Endothelial cell of umbilical vein (primary cell): ENCODE measurements at regions not wholly inside any gene's neighbourhood (a gene's known extent, or its start where the extent isn't known, plus 50 kb on each side); places are given as distances from the start of the nearest gene placed in this dataset.

ENCODE experiments used
- BruUV-seq: library from RNA; stranded (reverse); fragments of 400-500 nt; replicated peaks from 2 replicates; lab custom pipeline; 2021; lab: Mats Ljungman, UMichigan
- CTCF ChIA-PET: fragments of 300-600, 350-600 bp; sonication (Branson Sonifier 250); formaldehyde crosslinking; loops from one replicate; lab custom pipeline; 2021; ENCODE audit warnings: antibody characterized with exemption, inconsistent platforms; lab: Charles Lee
- POLR2A ChIA-PET: fragments of 300-600, 350-600 bp; sonication (Branson Sonifier 250); formaldehyde crosslinking; loops from one replicate; lab custom pipeline; 2021; ENCODE audit warnings: antibody characterized with exemption, inconsistent platforms; lab: Charles Lee
- DNase-seq: peaks from one replicate; pipeline ENCODE4 v3.0.0-alpha.2; 2011; ENCODE audit warnings: low read depth, low spot score
- FAIRE-seq: peaks from 2 replicates; lab custom pipeline; 2011; peaks lifted over from hg19 to GRCh38; lab: Jason Lieb, UNC
- H2AFZ ChIP-seq: 2 replicates; pipeline ENCODE4 v1.6.0; 2012; ENCODE audit warnings: low read depth, low read length, control low read depth, inconsistent platforms
- H3K27ac ChIP-seq: 2 replicates; pipeline ENCODE4 v1.5.1; 2011; ENCODE audit warnings: low read depth, mild to moderate bottlenecking, control low read depth, low read length, moderate library complexity; ENCODE audit not compliant: insufficient read depth
- H3K27me3 ChIP-seq, 2 experiments: 2 replicates each; pipeline versions ENCODE4 v1.6.0 to v1.6.1; 2011; ENCODE audit warnings: low read length in 2 of 2, mixed read lengths in 1 of 2; ENCODE audit not compliant: control insufficient read depth in 2 of 2, insufficient read depth in 2 of 2
- H3K36me3 ChIP-seq, 2 experiments: 2 replicates in 1 of 2; 3 replicates in 1 of 2; pipeline ENCODE4 v1.5.1; 2011; ENCODE audit warnings: low read length in 2 of 2, mild to moderate bottlenecking in 1 of 2, moderate library complexity in 1 of 2; ENCODE audit not compliant: control insufficient read depth in 2 of 2, insufficient read depth in 2 of 2; ENCODE audit errors: extremely low read depth in 1 of 2
- H3K4me1 ChIP-seq: 3 replicates; pipeline ENCODE4 v1.5.1; 2011; ENCODE audit warnings: mild to moderate bottlenecking, low read length; ENCODE audit not compliant: control insufficient read depth, insufficient read depth; ENCODE audit errors: extremely low read depth
- H3K4me2 ChIP-seq: 2 replicates; pipeline ENCODE4 v1.6.1; 2011; ENCODE audit warnings: low read length, control low read depth, mixed read lengths; ENCODE audit not compliant: insufficient read depth
- H3K4me3 ChIP-seq, 3 experiments: fragments of 200-600 bp in 1 of 3; sonication (generic), shearing (Covaris generic) in 1 of 3; replicated peaks in 1 of 3; 2 replicates each; pipeline ENCODE4 v1.5.1; 2011 to 2016; ENCODE audit warnings: control low read depth in 3 of 3, low read length in 3 of 3, mild to moderate bottlenecking in 2 of 3, inconsistent platforms in 1 of 3, low read depth in 1 of 3, moderate library complexity in 1 of 3; ENCODE audit not compliant: insufficient read depth in 1 of 3
- H3K79me2 ChIP-seq: 2 replicates; pipeline ENCODE4 v1.6.0; 2012; ENCODE audit warnings: low read length, inconsistent platforms; ENCODE audit not compliant: control insufficient read depth, insufficient read depth
- H3K9ac ChIP-seq: replicated peaks from 2 replicates; pipeline ENCODE3; 2011; ENCODE audit warnings: low read length, control low read depth; ENCODE audit not compliant: insufficient read depth; ENCODE audit errors: extremely low read depth
- H3K9me1 ChIP-seq: replicated peaks from 3 replicates; pipeline ENCODE4 v1.6.0; 2011; ENCODE audit warnings: mild to moderate bottlenecking, low read length; ENCODE audit not compliant: control insufficient read depth, insufficient read depth; ENCODE audit errors: extremely low read depth
- H3K9me3 ChIP-seq: replicated peaks from 2 replicates; pipeline ENCODE4 v1.5.1; 2012; ENCODE audit warnings: low read length, inconsistent platforms; ENCODE audit not compliant: control insufficient read depth, insufficient read depth
- H4K20me1 ChIP-seq: replicated peaks from 2 replicates; pipeline ENCODE3; 2011; ENCODE audit warnings: mild to moderate bottlenecking, low read length; ENCODE audit not compliant: control insufficient read depth, insufficient read depth; ENCODE audit errors: extremely low read depth
- EZH2 ChIP-seq: IDR thresholded peaks from 2 replicates; pipeline ENCODE4 v1.6.1; 2012; ENCODE audit warnings: borderline replicate concordance, low read depth, mild to moderate bottlenecking, moderate library complexity, low read length, inconsistent platforms; ENCODE audit not compliant: severe bottlenecking
- FOS ChIP-seq: IDR thresholded peaks from 2 replicates; pipeline ENCODE4 v1.6.1; 2011; ENCODE audit warnings: mild to moderate bottlenecking, low read length, moderate library complexity, borderline replicate concordance; ENCODE audit not compliant: insufficient read depth
- GATA2 ChIP-seq: IDR thresholded peaks from 2 replicates; pipeline ENCODE4 v1.7.0; 2011; ENCODE audit warnings: low read depth, mild to moderate bottlenecking, moderate library complexity, mixed read lengths, low read length; ENCODE audit not compliant: insufficient read length, insufficient read depth
- MAX ChIP-seq: IDR thresholded peaks from 2 replicates; pipeline ENCODE4 v1.6.1; 2011; ENCODE audit not compliant: insufficient read depth, insufficient read length
- POLR2AphosphoS5 ChIP-seq: IDR thresholded peaks from 2 replicates; pipeline ENCODE4 v1.6.1; 2012; ENCODE audit warnings: low read depth, mild to moderate bottlenecking, control low read depth, low read length, moderate library complexity; ENCODE audit not compliant: insufficient read depth
- dilution Hi-C: fragments of 300-500 bp; cut with MboI; formaldehyde crosslinking; loops from one replicate; pipeline ENCODE4 v1.15.0; 2019; ENCODE audit warnings: low sequenced_read_pairs; ENCODE audit not compliant: extremely low pct_ligation_motif_present
- intact Hi-C: fragments of 100-400 bp; cut with micrococcal nuclease; formaldehyde crosslinking; loops from one replicate; pipeline ENCODE4 v1.10.0; 2022
- TF ChIP-seq, protein P1 (sequence below), 2 donors: IDR thresholded peaks; 1 replicate in 1 of 2; 2 replicates in 1 of 2; pipeline ENCODE4 v1.5.1; 2011; ENCODE audit warnings: low read length in 2 of 2, mild to moderate bottlenecking in 2 of 2, moderate library complexity in 2 of 2, control low read depth in 1 of 2, inconsistent platforms in 1 of 2, low read depth in 1 of 2; ENCODE audit not compliant: insufficient read depth in 1 of 2; ENCODE audit errors: extremely low read depth in 1 of 2

GRCh38 chr12:30853561-30854133 is 72.9 kb upstream of the TSPAN11 start:
- H3K36me3 ChIP-seq = no peaks in the 10 kb centered on the region
- no peaks in the 10 kb centered on the region for H3K9me1 ChIP-seq
- intact Hi-C loops = loop anchor here (5.0 kb wide), 1 partner anchor 324 kb away; no protein-coding TSS in a partner anchor
- FAIRE-seq (no peak), DNase-seq (no peak)
- no peak overlapping the region for H3K27ac ChIP-seq
- peaks cover 6% of the 10 kb centered on the region for H3K4me1 ChIP-seq
- no peaks in the 10 kb centered on the region for H3K9me3 ChIP-seq
- no peak overlapping the region for H3K4me2 ChIP-seq
- ChIA-PET POLR2A (no interaction called here), CTCF (interaction anchor here (2.0 kb wide), 1 partner anchor 418 kb away, joined by 5 read pairs; no protein-coding TSS in a partner anchor)
- dilution Hi-C loops = no loop called here
- no peaks in the 10 kb centered on the region for H3K79me2 ChIP-seq
- BruUV-seq = no TSS peak
- no peaks in the 10 kb centered on the region for H4K20me1 ChIP-seq
- no peak overlapping the region for H3K9ac ChIP-seq
- H2AFZ ChIP-seq = no peak overlapping the region
- H3K4me3 ChIP-seq = no peak overlapping the region
- peaks cover 0 to 3% of the 10 kb centered on the region in 2 experiments for H3K27me3 ChIP-seq
- TF ChIP-seq FOS (no peak), MAX (no peak), EZH2 (no peak), GATA2 (no peak), POLR2AphosphoS5 (no peak)
- TF ChIP-seq, protein P1, sequence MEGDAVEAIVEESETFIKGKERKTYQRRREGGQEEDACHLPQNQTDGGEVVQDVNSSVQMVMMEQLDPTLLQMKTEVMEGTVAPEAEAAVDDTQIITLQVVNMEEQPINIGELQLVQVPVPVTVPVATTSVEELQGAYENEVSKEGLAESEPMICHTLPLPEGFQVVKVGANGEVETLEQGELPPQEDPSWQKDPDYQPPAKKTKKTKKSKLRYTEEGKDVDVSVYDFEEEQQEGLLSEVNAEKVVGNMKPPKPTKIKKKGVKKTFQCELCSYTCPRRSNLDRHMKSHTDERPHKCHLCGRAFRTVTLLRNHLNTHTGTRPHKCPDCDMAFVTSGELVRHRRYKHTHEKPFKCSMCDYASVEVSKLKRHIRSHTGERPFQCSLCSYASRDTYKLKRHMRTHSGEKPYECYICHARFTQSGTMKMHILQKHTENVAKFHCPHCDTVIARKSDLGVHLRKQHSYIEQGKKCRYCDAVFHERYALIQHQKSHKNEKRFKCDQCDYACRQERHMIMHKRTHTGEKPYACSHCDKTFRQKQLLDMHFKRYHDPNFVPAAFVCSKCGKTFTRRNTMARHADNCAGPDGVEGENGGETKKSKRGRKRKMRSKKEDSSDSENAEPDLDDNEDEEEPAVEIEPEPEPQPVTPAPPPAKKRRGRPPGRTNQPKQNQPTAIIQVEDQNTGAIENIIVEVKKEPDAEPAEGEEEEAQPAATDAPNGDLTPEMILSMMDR (IDR thresholded peaks at IDR 0.05; ENCODE audit: extremely low read depth in 1 of 2, insufficient read depth in 1 of 2, low read depth in 1 of 2, low read length in 2 of 2) = no peak
